ENCODE measurements at regions not wholly inside any gene's neighbourhood (a gene's known extent, or its start where the extent isn't known, plus 50 kb on each side); places are given as distances from the start of the nearest gene placed in this dataset.
"Not testable (repeated sequence)": the region's sequence is repeated elsewhere in the genome, so short reads cannot be mapped to it uniquely, and the experiment has no call there.

GRCh38 chrX:63142588-63142987 is 208.5 kb downstream of the SPIN4 start:
- H3K4me3 ChIP-seq; H3K9me3 ChIP-seq; DNase-seq; intact Hi-C loops (cut with DNase I); H3K36me3 ChIP-seq; H3K27me3 ChIP-seq; H3K27ac ChIP-seq; H3K4me1 ChIP-seq (ENCODE audit: insufficient read depth): not testable (repeated sequence)
- WGBS, 3 donors, result no CpG with 5 or more reads among the region's 2 CpGs

GRCh38 chrX:63135859-63136258 is 215.3 kb downstream of the SPIN4 start:
- H3K36me3 ChIP-seq; intact Hi-C loops (cut with DNase I); DNase-seq; H3K27ac ChIP-seq; H3K4me1 ChIP-seq (ENCODE audit: insufficient read depth); H3K27me3 ChIP-seq; H3K4me3 ChIP-seq; H3K9me3 ChIP-seq: not testable (repeated sequence)
- no CpG with 5 or more reads among the region's 2 CpGs for WGBS, 3 donors

DNA sequence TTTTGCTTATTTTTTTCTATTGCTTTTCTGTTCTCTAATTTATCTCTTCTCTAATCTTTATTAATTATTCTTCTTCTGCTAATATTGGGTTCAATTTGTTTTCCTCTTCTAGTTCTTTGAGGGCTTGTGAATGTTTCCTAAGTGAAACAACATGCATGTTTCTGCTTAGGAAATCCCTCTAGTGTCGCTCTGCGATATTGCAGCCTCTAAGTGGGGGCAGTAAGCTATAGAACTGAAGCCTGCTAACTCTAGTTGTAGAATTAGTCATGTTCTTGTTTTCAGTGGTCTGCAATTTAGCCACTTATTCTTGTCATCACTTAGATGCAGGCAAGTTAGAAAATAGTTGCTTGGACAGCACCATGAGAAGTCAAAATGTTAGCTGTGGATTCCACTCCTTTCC is 222.6 kb downstream of the SPIN4 start:
- H3K27ac ChIP-seq, result no peak overlapping the region
- no peaks in the 10 kb centered on the region for H3K4me1 ChIP-seq (ENCODE audit: insufficient read depth)
- H3K27me3 ChIP-seq, result no peaks in the 10 kb centered on the region
- H3K4me3 ChIP-seq, result no peak overlapping the region
- H3K36me3 ChIP-seq, result no peaks in the 10 kb centered on the region
- 2 to 3% (median 3%) methylated on average over 2 of the region's 2 CpGs for WGBS, 3 donors
- DNase-seq, result no peak
- no peak for TF ChIP-seq CTCF (IDR thresholded peaks at IDR 0.05)
- TF ChIP-seq EP300 (IDR thresholded peaks at IDR 0.05), result no peak
- no peak for TF ChIP-seq POLR2A (IDR thresholded peaks at IDR 0.05)
- intact Hi-C loops (cut with DNase I), result no loop called here
- no peaks in the 10 kb centered on the region for H3K9me3 ChIP-seq

- Histone ChIP-seq H3K36me3 (no peaks in the 10 kb centered on the region), H3K4me1 (ENCODE audit: insufficient read depth) (no peaks in the 10 kb centered on the region), H3K27me3 (no peaks in the 10 kb centered on the region), H3K9me3 (no peaks in the 10 kb centered on the region), H3K27ac (no peak overlapping the region), H3K4me3 (no peak overlapping the region)
- WGBS, 3 donors, result 0 to 11% (median 1%) methylated on average over 1 of the region's 1 CpG
- no peak for DNase-seq
- TF ChIP-seq CTCF (IDR thresholded peaks at IDR 0.05) (no peak), POLR2A (IDR thresholded peaks at IDR 0.05) (no peak), EP300 (IDR thresholded peaks at IDR 0.05) (no peak)
- intact Hi-C loops (cut with DNase I), result no loop called here
These were observed 235.9 kb downstream of the SPIN4 start for GRCh38 chrX:63115196-63115595.

GRCh38 chrX:63101879-63102620 is 249.1 kb downstream of the SPIN4 start:
- H3K27me3 ChIP-seq, result no peaks in the 10 kb centered on the region
- no peak overlapping the region for H3K4me3 ChIP-seq
- peaks cover 0 to 4% of the 10 kb centered on the region in 2 donors for H3K9me3 ChIP-seq
- intact Hi-C loops (cut with DNase I), result no loop called here
- H3K36me3 ChIP-seq, result no peaks in the 10 kb centered on the region
- no peaks in the 10 kb centered on the region for H3K4me1 ChIP-seq (ENCODE audit: insufficient read depth)
- TF ChIP-seq POLR2A (IDR thresholded peaks at IDR 0.05) (no peak), CTCF (IDR thresholded peaks at IDR 0.05) (no peak), EP300 (IDR thresholded peaks at IDR 0.05) (no peak)
- 59 to 68% (median 68%) methylated on average over 8 of the region's 8 CpGs for WGBS, 3 donors
- DNase-seq, result no peak
- no peak overlapping the region for H3K27ac ChIP-seq
